ENCODE measurements at regions not wholly inside any gene's neighbourhood (a gene's known extent, or its start where the extent isn't known, plus 50 kb on each side); places are given as distances from the start of the nearest gene placed in this dataset.
"Not testable (repeated sequence)": the region's sequence is repeated elsewhere in the genome, so short reads cannot be mapped to it uniquely, and the experiment has no call there.

- no peak for DNase-seq
Observed at GRCh38 chr12:131443019-131444000, 267.6 kb upstream of the SFSWAP start.

DNA sequence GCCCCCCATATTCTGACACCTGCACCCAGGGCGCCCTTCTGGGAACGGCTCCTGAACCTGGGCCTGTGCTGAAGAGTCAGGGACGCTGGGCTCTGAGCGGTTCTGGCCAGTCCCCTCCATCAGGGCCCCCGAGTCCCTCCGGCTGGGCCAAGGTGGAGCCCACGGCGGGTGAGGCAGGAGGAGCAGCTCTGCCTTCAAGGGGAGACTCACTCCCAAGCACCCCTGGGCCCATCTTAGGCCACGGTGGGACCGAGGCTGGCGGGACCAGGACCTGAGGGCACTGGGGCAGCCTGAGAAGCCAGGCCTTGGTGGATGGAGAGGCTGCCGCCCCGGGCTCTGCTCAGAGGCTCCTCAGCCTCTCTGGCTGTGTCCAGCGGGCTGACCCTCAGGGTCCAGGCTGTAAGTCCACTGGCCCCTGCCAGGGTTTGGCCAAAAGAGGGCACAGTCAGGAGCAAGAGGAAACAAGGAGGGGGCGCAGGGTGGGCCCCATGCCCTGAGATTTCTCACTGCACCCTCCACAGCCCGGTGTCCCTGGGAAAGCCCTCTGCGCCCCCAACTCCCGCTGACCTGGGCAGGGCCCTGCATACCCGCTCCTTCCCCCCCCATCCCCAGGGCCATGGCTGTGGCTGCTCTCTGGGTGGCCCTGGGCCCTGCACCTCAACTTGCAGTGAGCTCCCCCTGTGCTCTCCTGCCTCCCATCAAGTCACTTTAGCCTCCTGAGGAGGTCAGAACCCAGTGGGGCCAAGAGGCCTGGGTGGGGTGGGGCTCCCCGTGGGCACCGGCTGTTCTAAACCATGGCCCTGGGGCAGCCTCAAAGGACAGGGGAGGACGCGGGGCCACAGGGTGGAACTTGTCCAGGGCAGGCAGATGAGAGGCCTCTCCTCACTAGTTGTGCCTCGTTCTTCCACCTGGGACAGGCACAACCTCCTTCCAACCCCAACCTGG is 266.4 kb upstream of the SFSWAP start:
- DNase-seq, result no peak

GRCh38 chr12:131445184-131445774 is 265.6 kb upstream of the SFSWAP start:
- DNase-seq, result no peak

- no peak for DNase-seq
Observed at GRCh38 chr12:131445795-131446194, 265.1 kb upstream of the SFSWAP start.

DNA sequence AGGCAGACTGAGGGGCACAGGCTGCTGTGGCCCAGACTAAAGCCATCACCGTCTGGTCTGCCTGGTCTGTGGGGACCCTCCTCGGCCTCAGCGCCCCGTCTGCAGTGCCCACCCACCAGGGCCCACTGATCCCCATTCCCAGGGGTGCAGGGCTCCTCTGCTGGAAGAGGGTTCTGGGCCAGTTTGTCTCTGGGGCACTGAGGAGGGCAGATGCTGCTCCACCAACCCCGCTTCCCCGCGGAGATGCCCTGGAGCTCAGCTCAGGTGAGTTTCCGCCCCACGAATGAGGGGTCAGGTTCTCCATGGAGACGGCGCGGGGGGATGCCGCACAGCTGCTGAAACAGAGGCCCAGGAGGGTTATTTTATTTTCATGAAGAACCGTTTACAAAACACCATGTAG is 263.3 kb upstream of the SFSWAP start:
- not testable (repeated sequence) for DNase-seq

GRCh38 chr12:131448254-131448795 is 262.6 kb upstream of the SFSWAP start:
- DNase-seq, result no peak

GRCh38 chr12:131449027-131449426 is 261.9 kb upstream of the SFSWAP start:
- no peak for DNase-seq

DNA sequence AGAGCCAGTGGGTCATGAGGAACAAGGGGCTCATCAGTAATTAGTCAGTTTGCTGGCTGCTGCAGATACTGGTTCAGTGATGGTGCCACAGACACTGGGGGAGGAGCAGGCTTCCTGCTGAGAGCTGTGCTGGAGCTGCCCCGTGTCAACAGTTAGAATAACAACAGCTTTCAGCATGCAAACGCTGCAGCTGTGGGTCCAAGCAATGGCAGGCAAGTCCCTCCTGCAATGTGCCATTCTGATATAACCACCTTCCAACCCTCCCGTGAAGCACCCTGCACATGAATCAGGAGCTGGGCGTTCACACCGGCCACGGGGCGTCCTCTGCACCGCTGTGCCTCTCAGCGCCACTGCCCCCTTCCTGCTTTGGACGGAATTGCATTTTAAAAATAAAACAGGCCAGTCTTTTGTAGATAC is 258.4 kb upstream of the SFSWAP start:
- no peak for DNase-seq

DNA sequence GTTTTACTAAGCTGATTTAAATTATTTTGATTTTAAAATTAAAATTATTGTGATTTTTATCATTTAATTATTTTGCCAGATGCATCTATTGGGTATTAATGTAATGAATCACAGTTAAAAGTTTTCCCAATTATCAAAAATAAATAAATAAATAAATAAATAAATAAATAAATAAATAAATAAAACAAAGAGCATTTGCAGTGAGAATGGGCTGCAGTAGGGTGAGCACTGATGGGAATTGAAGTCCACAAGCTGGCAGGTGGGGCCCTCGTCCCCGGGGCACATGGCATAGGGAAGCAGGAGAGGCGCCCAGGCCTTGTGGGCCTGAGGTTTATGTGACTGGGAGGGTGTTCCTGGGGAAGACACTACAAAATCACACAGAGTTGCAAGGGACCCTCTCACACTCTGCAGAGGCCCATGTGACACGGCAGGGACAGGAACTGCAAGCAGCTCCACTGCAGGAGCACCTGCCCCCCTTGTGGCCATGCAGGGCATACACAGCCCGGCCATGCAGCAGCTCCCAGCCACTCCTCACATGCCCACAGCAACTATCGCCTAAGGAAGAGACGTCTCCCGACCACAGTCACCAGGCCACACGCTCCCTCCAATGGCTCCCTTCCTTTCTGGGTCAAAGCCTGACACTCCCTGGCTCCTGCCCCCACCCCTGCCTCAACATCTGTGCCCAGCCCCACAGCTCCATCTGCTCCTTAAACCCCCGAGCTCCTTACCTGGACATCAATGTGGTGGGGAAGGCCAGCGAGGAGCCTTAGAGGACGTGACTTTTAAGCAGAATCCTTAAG is 256.3 kb upstream of the SFSWAP start:
- DNase-seq, result no peak

GRCh38 chr12:131455218-131455506 is 255.7 kb upstream of the SFSWAP start:
- DNase-seq, result no peak

DNA sequence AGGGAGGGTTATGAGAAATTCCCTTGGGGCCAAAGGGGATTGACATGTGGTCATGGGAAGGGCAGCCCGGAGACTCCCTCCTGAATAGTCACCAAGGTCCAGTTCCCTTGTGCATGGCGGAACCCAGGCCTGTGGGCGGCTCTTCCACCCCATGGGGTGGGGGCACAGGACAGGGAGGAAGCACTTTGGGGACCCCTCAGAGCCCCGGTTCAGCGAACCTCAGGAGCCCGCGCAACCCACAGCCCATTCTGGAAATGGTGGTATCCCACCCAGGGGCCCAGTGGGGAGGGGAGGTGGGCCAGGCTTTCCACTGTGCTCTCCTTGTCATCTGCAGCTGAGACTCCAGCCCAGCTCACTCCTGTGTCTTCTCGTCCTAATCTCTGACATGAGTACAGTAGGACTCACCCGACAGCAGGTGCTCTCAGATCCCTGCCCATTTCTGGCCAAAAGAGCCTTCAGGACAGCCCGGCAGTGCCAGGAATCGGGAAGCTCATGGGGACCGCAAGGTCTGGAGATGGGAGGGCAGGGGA is 255.2 kb upstream of the SFSWAP start:
- no peak for DNase-seq

DNA sequence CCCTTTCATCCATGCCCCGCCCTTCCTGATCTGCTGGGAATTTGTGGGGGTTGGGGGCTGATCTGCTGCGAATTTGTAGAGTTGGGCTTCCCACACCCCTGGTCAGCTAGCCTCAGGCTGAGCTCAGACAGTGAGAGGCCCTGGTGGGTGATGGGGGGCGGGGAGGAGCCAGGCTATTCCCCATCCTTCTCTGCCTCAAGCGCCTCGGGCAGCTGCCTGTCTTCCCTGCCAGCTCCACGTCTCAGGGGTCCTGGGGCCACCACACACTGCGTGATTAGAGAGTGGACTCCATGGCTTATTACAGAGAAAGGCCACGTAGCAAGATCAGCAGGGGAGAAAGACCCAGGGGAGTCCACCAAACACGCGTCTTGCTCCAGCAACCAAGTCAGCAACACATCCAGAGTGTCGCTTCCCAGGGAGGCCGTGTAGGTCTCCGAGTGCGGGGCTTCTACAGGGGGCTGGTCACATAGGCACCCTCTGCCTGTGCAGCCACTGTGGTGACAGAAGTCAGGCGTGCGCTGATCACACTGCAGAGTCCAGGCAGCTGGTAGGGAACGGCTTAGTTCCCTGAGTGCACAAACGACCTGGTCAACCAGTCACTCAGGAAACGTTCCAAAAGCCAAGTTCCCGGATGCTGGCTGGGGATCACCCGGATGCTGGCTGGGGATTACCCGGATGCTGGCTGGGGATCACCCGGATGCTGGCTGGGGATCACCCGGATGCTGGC is 254.4 kb upstream of the SFSWAP start:
- no peak for DNase-seq

GRCh38 chr12:131457028-131457310 is 253.9 kb upstream of the SFSWAP start:
- no peak for DNase-seq

DNA sequence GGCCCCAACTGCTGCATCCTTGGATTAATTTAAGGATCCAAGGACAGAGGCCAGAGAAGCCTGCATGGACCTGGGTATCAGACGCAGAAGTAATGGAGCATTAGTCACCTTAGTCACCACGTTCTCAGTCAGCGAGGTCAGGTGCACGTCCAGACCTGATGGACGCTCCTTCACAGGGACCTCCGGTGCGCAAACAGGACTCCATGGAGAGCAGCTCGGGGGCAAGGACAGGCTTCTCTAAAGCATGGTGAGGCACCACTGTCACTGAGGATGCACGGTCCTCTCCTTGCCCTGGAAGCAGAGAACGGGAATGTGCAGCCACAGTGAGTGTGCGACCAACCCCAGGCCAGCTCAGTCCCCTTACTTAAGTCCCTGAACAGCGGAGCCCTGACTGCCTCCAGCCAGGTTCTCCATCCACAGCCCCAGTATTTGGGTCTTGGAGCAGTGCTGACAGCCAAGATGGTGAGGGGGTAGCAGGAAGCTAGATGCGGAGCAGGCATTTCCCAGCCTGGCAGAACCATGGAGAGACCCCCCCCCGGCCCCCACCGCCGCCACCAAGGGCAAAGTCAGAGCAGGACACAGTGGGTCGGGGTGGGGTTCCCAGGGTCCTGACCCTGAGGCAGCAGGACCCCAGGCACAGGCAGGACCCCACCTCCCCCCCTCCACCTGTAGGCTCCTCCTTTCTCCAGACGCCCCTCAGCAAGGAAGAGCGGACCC is 253.4 kb upstream of the SFSWAP start:
- DNase-seq, result no peak

GRCh38 chr12:131458048-131458374 is 252.9 kb upstream of the SFSWAP start:
- DNase-seq, result no peak

DNA sequence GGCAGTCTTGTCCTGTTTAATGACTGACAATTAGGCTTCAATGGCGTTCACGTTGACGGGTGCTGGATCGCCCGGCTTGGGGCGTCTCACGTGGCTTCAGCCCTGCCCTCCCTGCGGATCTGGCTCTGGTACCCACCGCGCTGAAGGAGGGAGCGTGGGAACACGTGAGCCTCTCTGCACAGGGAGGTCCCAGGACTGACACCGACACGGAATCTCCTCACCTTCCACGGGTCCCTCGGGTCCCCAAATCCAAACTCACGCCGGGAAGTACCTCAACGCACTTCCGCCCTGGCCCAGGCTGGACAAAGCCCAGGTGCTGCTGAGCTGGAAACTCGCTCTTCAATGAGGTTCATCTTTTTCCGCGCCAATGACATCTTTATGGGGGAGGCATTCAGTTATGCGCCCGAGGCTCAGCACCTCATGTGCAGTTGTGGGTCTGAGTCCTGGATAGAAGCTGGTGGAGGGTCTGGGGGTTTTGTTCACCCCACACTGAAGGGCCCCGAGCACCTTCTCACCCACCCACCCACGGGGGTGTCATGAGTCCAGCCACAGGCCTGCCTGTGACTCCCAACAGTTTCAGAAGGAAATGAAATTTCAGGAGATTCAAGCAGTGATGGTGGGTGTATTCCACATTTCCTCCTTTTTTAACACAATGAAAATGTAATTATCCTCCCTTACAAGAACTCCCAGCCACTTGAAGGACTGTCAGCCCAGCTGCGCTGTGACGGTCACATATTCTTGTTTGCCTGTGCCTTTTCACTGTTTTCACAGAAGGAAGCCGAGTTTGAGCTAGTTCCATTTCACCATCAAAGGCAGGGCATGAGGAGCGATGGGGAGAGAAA is 251.7 kb upstream of the SFSWAP start:
- DNase-seq, result no peak

DNA sequence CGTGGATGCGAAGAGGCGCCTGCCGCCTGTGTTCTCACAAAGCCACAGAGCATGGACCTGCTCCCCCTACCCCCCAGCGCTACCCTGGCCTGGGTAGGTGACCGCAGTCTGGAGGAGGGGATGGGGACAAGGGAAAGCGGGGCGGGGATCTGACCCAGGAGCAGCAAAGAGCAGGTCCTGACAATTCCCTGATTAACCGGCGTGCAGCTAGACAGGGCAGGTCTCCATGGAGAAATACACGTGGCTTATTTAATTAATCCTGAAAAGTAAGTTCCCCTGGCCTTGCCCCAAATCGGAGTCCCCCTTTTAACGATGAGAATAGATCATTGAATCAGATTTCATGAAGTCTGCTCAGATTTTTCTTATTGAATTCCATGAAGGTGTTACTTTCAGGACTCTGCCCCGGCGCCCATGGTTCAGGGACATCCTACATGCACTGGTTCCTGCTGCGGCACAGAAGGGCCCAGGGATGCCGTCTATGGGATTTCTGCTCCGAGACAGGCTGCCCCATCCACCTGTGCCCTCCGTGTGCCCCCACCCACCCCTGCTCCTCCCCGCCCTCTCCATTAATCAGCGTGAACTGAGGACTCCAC is 251.0 kb upstream of the SFSWAP start:
- DNase-seq, result no peak

GRCh38 chr12:131460520-131460919 is 250.4 kb upstream of the SFSWAP start:
- no peak for DNase-seq

DNA sequence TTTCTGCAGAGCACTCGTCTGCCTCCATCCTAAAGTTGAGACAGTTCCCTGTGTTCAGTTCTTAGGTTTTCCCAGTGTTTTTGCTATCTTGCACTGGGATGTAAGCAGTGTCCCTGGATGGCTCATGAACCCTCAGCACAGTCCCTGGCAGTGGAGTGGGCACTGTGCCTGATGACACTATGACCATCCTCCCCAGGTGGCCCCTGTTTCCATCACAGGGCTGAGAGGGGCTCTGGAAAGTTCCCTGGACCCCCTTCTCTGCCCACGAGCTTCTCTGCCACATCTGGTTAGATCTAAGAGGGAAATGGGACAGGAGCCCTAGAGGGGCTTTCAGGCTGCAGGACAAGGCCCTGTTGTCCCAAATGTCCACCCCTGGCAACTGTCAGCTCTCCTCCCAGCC is 249.8 kb upstream of the SFSWAP start:
- no peak for DNase-seq

DNA sequence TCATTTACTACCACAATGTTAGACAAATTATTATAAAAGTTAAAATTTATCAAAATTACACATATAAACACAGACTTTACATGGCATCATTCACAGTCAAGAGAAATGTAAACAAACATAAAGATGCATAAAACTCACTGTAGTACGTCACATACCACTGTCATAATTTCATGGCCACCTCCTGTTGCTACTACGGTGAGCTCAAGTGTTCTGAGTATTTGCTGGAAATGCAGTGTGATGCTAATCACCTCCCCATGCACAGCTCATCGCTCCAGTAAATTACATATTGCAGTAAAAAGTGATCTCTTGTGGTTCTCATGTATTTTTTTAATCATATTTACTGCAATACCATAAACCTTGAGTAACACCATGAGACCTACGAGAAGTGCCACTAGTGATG is 247.7 kb upstream of the SFSWAP start:
- DNase-seq, result no peak
